ENCODE measurements at regions not wholly inside any gene's neighbourhood (a gene's known extent, or its start where the extent isn't known, plus 50 kb on each side); places are given as distances from the start of the nearest gene placed in this dataset.

DNA sequence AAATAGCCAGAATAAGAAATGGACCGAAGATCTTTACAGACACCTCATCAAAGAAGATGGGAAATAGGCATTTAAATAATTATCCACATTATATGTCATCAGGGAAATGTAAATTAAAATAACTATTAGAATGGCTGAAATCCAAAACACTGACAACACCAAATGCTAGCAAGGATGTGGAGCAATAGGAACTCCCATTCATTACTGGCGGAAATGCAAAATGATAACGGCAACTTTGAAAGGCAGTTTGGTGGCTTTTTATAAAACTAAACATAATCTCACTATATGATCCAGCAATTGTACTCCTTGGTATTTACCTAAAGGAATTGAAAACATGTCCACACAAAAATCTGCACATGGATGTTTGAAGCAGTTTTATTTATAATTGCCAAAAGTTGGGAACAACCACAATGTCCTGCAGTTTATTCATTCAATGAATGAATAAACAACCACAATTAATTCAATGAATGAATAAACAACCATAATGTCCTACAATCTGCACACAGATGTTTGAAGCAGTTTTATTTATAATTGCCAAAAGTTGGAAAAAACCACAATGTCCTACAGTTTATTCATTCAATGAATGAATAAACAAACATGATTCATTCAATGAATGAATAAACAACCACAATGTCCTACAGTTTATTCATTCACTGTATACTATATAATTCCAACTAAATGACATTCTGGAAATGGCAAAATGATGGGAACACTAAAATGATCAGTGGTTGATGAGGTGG is 117.6 kb upstream of the PCDH18 start:
- Histone ChIP-seq H3K27me3 (no peaks in the 10 kb centered on the region), H3K27ac (no peak overlapping the region), H3K4me3 (ENCODE audit: low read depth in 1 of 2, low read length in 1 of 2) (no peak overlapping the region), H3K36me3 (no peaks in the 10 kb centered on the region), H3K9me3 (no peaks in the 10 kb centered on the region), H3K4me1 (ENCODE audit: control insufficient read depth in 1 of 2, insufficient read depth in 1 of 2, low read depth in 1 of 2, low read length in 1 of 2) (no peaks in the 10 kb centered on the region)
- TF ChIP-seq CTCF (IDR thresholded peaks at IDR 0.05) = no peak

GRCh38 chr4:137648531-137648930 is 116.2 kb upstream of the PCDH18 start:
- H3K9me3 ChIP-seq = no peaks in the 10 kb centered on the region
- TF ChIP-seq CTCF (IDR thresholded peaks at IDR 0.05) = no peak
- no peak overlapping the region for H3K27ac ChIP-seq
- no peaks in the 10 kb centered on the region for H3K27me3 ChIP-seq
- H3K4me3 ChIP-seq (ENCODE audit: low read depth in 1 of 2, low read length in 1 of 2) = no peak overlapping the region
- H3K4me1 ChIP-seq (ENCODE audit: control insufficient read depth in 1 of 2, insufficient read depth in 1 of 2, low read depth in 1 of 2, low read length in 1 of 2) = no peaks in the 10 kb centered on the region
- no peaks in the 10 kb centered on the region for H3K36me3 ChIP-seq

DNA sequence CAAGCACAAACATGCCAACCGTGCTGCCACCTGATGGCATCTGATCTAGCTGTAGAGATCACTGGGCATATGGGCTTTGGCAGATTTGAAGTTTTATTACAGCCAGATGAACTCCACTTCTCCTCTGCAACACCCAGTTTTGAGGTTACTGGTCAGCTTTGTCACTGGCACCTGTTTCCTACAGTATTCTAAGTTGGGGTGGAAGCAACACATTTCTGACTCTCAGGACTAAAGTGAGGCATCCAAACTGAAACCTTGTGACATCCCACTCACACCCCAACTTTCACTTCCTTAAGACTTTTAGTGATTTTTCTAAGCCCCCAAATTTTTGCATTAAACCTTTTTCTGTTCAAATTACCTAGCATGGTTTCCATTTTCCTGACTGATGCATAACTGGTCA is 115.1 kb upstream of the PCDH18 start:
- Histone ChIP-seq H3K4me1 (ENCODE audit: control insufficient read depth in 1 of 2, insufficient read depth in 1 of 2, low read depth in 1 of 2, low read length in 1 of 2) (no peaks in the 10 kb centered on the region), H3K27ac (no peak overlapping the region), H3K36me3 (no peaks in the 10 kb centered on the region), H3K27me3 (no peaks in the 10 kb centered on the region), H3K4me3 (ENCODE audit: low read depth in 1 of 2, low read length in 1 of 2) (no peak overlapping the region), H3K9me3 (no peaks in the 10 kb centered on the region)
- TF ChIP-seq CTCF (IDR thresholded peaks at IDR 0.05) = no peak

- H3K27ac ChIP-seq = no peak overlapping the region
Measured at GRCh38 chr4:137644201-137644600, 111.9 kb upstream of the PCDH18 start.

GRCh38 chr4:137641544-137641943 is 109.2 kb upstream of the PCDH18 start:
- H3K9me3 ChIP-seq = no peaks in the 10 kb centered on the region
- no peaks in the 10 kb centered on the region for H3K36me3 ChIP-seq
- no peak overlapping the region for H3K27ac ChIP-seq
- no peaks in the 10 kb centered on the region for H3K27me3 ChIP-seq
- H3K4me1 ChIP-seq (ENCODE audit: control insufficient read depth in 1 of 2, insufficient read depth in 1 of 2, low read depth in 1 of 2, low read length in 1 of 2) = no peaks in the 10 kb centered on the region
- no peak overlapping the region for H3K4me3 ChIP-seq (ENCODE audit: low read depth in 1 of 2, low read length in 1 of 2)
- no peak for TF ChIP-seq CTCF (IDR thresholded peaks at IDR 0.05)

More at GRCh38 chr4:137644201-137644600, 111.9 kb upstream of the PCDH18 start:
- Histone ChIP-seq H3K4me3 (ENCODE audit: low read depth in 1 of 2, low read length in 1 of 2) (no peak overlapping the region), H3K36me3 (no peaks in the 10 kb centered on the region), H3K9me3 (no peaks in the 10 kb centered on the region), H3K4me1 (ENCODE audit: control insufficient read depth in 1 of 2, insufficient read depth in 1 of 2, low read depth in 1 of 2, low read length in 1 of 2) (no peaks in the 10 kb centered on the region), H3K27me3 (no peaks in the 10 kb centered on the region)
- TF ChIP-seq CTCF (IDR thresholded peaks at IDR 0.05) = no peak

Measured in neutrophil (primary cell).